Prostate gland (tissue), 2 donors: ENCODE measurements at regions not wholly inside any gene's neighbourhood (a gene's known extent, or its start where the extent isn't known, plus 50 kb on each side); places are given as distances from the start of the nearest gene placed in this dataset.

Source experiments
- CTCF ChIP-seq, 4 experiments: fragments of 200-600 bp in 2 of 4; fragments of 450-650 bp in 2 of 4; sonication (generic) in 2 of 4; IDR thresholded peaks; 1 replicate in 3 of 4; 2 replicates in 1 of 4; pipeline ENCODE4 v1.5.1; 2016 to 2019; ENCODE audit warnings: antibody characterized with exemption in 4 of 4, mild to moderate bottlenecking in 2 of 4, moderate library complexity in 2 of 4
- POLR2A ChIP-seq: fragments of 450-650 bp; IDR thresholded peaks from one replicate; pipeline ENCODE4 v1.6.1; 2016; ENCODE audit warnings: antibody characterized with exemption, mild to moderate bottlenecking
- POLR2AphosphoS5 ChIP-seq: sonication (generic); formaldehyde crosslinking; IDR thresholded peaks from one replicate; pipeline ENCODE4 v1.6.1; 2017; ENCODE audit warnings: antibody characterized with exemption

GRCh38 chr9:104233366-104233765, 139.3 kb downstream of the SMC2 start:
- TF ChIP-seq CTCF (IDR thresholded peaks at IDR 0.05) (no peak), POLR2A (no peak), POLR2AphosphoS5 (no peak)
